ENCODE measurements at regions not wholly inside any gene's neighbourhood (a gene's known extent, or its start where the extent isn't known, plus 50 kb on each side); places are given as distances from the start of the nearest gene placed in this dataset.
"Not testable (repeated sequence)": the region's sequence is repeated elsewhere in the genome, so short reads cannot be mapped to it uniquely, and the experiment has no call there.

- no peaks in the 10 kb centered on the region for H3K36me3 ChIP-seq
- no peaks in the 10 kb centered on the region for H3K9me3 ChIP-seq (ENCODE audit: severe bottlenecking)
- H3K27me3 ChIP-seq (ENCODE audit: insufficient read depth, low read depth, severe bottlenecking), result no peaks in the 10 kb centered on the region
- DNase-seq, result no peak
- no peak overlapping the region for H3K4me3 ChIP-seq (ENCODE audit: low read depth, low read length)
- no peak overlapping the region for H3K27ac ChIP-seq
- TF ChIP-seq CTCF (IDR thresholded peaks at IDR 0.05; ENCODE audit: low read depth, low read length), result no peak
Measured at GRCh38 chr13:59424661-59425060, 739.1 kb downstream of the DIAPH3 start.

- no peak for TF ChIP-seq CTCF (IDR thresholded peaks at IDR 0.05; ENCODE audit: low read depth, low read length)
- H3K36me3 ChIP-seq, result no peaks in the 10 kb centered on the region
- no peaks in the 10 kb centered on the region for H3K27me3 ChIP-seq (ENCODE audit: insufficient read depth, low read depth, severe bottlenecking)
- no peak overlapping the region for H3K4me3 ChIP-seq (ENCODE audit: low read depth, low read length)
- no peaks in the 10 kb centered on the region for H3K9me3 ChIP-seq (ENCODE audit: severe bottlenecking)
- no peak for DNase-seq
- no peak overlapping the region for H3K27ac ChIP-seq
Measured at GRCh38 chr13:59425211-59425741, 738.5 kb downstream of the DIAPH3 start.

- no peak overlapping the region for H3K4me3 ChIP-seq (ENCODE audit: low read depth, low read length)
- DNase-seq, result no peak
- H3K27ac ChIP-seq, result no peak overlapping the region
- H3K9me3 ChIP-seq (ENCODE audit: severe bottlenecking), result no peaks in the 10 kb centered on the region
- no peak for TF ChIP-seq CTCF (IDR thresholded peaks at IDR 0.05; ENCODE audit: low read depth, low read length)
- H3K27me3 ChIP-seq (ENCODE audit: insufficient read depth, low read depth, severe bottlenecking), result no peaks in the 10 kb centered on the region
- no peaks in the 10 kb centered on the region for H3K36me3 ChIP-seq
Measured at GRCh38 chr13:59435024-59435423, 728.7 kb downstream of the DIAPH3 start.

- Histone ChIP-seq H3K27ac (no peak overlapping the region), H3K4me3 (ENCODE audit: low read depth, low read length) (no peak overlapping the region)
- DNase-seq, result no peak
Measured at GRCh38 chr13:59437544-59438301, 726.0 kb downstream of the DIAPH3 start.

GRCh38 chr13:59439776-59440428, 723.8 kb downstream of the DIAPH3 start:
- no peak overlapping the region for H3K27ac ChIP-seq
- no peaks in the 10 kb centered on the region for H3K36me3 ChIP-seq
- TF ChIP-seq CTCF (IDR thresholded peaks at IDR 0.05; ENCODE audit: low read depth, low read length), result no peak
- DNase-seq, result no peak
- no peak overlapping the region for H3K4me3 ChIP-seq (ENCODE audit: low read depth, low read length)
- no peaks in the 10 kb centered on the region for H3K9me3 ChIP-seq (ENCODE audit: severe bottlenecking)
- H3K27me3 ChIP-seq (ENCODE audit: insufficient read depth, low read depth, severe bottlenecking), result no peaks in the 10 kb centered on the region

More at GRCh38 chr13:59437544-59438301, 726.0 kb downstream of the DIAPH3 start:
- H3K36me3 ChIP-seq, result no peaks in the 10 kb centered on the region
- H3K27me3 ChIP-seq (ENCODE audit: insufficient read depth, low read depth, severe bottlenecking), result no peaks in the 10 kb centered on the region
- no peak for TF ChIP-seq CTCF (IDR thresholded peaks at IDR 0.05; ENCODE audit: low read depth, low read length)
- no peaks in the 10 kb centered on the region for H3K9me3 ChIP-seq (ENCODE audit: severe bottlenecking)

- H3K27me3 ChIP-seq (ENCODE audit: insufficient read depth, low read depth, severe bottlenecking); H3K27ac ChIP-seq; DNase-seq; H3K9me3 ChIP-seq (ENCODE audit: severe bottlenecking); H3K36me3 ChIP-seq; H3K4me3 ChIP-seq (ENCODE audit: low read depth, low read length): not testable (repeated sequence)
Measured at GRCh38 chr13:59441068-59441467, 722.7 kb downstream of the DIAPH3 start.

Data from WERI-Rb-1 (cell line).